HUES48 (cell line): ENCODE measurements at regions not wholly inside any gene's neighbourhood (a gene's known extent, or its start where the extent isn't known, plus 50 kb on each side); places are given as distances from the start of the nearest gene placed in this dataset.

Experiments used
- H3K27ac ChIP-seq: one replicate; pipeline ENCODE4 v1.7.0; 2013; ENCODE audit warnings: low read depth, low read length, inconsistent platforms
- H3K27me3 ChIP-seq: 2 replicates; pipeline ENCODE4 v1.6.1; 2013; ENCODE audit warnings: mild to moderate bottlenecking, low read length; ENCODE audit not compliant: control insufficient read depth, insufficient read depth
- H3K36me3 ChIP-seq: 2 replicates; pipeline ENCODE4 v1.6.1; 2013; ENCODE audit warnings: low read length; ENCODE audit not compliant: control insufficient read depth, insufficient read depth
- H3K4me1 ChIP-seq: 2 replicates; pipeline ENCODE4 v1.6.1; 2013; ENCODE audit warnings: mild to moderate bottlenecking, low read length; ENCODE audit not compliant: control insufficient read depth, insufficient read depth
- H3K4me3 ChIP-seq: 2 replicates; pipeline ENCODE4 v1.5.1; 2013; ENCODE audit warnings: mild to moderate bottlenecking, low read depth, low read length
- H3K9ac ChIP-seq: 2 replicates; pipeline ENCODE4 v1.6.1; 2013; ENCODE audit warnings: mild to moderate bottlenecking, low read depth, low read length, moderate library complexity
- H3K9me3 ChIP-seq: 2 replicates; pipeline ENCODE4 v1.6.1; 2013; ENCODE audit warnings: low read length; ENCODE audit not compliant: control insufficient read depth, insufficient read depth

DNA sequence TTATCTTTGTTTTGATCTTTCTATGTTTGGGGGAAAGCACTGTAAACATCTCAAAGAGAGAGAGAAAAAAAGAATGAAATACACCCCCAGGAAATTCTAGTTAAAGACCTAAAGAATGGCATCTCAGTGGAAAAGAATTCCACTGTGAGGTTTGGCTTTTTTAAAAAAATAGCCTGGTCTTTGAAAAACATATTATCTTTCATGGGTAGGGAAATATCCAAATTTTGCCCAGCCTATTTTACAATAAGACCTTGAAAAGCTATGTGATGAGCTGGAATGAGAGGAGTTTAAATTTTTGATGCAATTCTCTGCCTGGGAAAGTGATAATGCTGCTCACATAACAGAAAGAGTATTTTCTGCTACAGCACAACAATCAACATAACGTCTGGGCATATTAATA is 348.1 kb upstream of the WWC1 start:
- Histone ChIP-seq H3K27me3 (no peaks in the 10 kb centered on the region), H3K4me1 (peaks cover 7% of the 10 kb centered on the region), H3K27ac (no peak overlapping the region), H3K9me3 (no peaks in the 10 kb centered on the region), H3K36me3 (no peaks in the 10 kb centered on the region), H3K9ac (no peak overlapping the region), H3K4me3 (no peak overlapping the region)

GRCh38 chr5:167944121-167944852 is 347.2 kb upstream of the WWC1 start:
- no peaks in the 10 kb centered on the region for H3K36me3 ChIP-seq
- no peak overlapping the region for H3K9ac ChIP-seq
- no peaks in the 10 kb centered on the region for H3K27me3 ChIP-seq
- H3K4me3 ChIP-seq, result no peak overlapping the region
- H3K4me1 ChIP-seq, result peaks cover 7% of the 10 kb centered on the region
- no peaks in the 10 kb centered on the region for H3K9me3 ChIP-seq
- H3K27ac ChIP-seq, result no peak overlapping the region

DNA sequence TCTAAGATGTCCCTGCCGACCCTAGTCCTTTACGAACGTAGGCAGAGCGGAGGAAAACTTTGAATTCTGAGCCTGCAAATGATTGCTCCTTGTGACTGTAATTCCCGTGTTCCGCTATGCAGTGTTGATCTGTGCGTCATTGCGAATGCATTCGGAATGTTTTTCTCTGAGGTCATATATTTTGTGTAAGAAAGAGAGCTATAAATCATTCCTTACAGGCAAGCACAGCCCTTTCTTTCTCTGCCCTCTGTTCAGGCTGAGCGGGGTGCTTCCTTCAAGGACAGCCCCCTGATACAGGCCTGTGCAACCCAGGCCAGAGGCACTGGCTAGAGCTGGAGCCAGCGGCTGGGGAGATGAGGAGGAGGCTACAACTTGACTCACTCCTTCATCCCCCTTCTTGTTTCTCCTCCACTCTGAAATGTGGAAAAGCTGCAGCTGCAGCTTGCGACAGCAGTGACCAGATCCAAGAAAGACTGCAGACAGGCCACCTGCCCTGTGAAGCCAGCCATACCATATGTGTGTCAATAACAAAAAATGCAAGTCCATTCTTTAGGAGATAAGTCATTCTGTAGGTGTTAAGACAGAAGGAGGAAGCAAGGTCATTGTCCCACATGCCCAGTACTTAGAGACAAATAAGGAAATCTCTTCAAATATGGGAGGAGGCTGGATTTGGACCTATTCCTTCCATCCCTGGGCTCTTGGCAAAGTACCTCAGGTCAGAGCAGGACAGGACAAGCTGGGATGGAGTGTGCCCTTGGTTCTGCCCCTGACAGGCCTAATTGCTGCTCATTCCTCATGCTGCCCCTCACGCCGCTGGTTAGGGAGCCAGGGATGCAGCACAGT is 345.7 kb upstream of the WWC1 start:
- peaks cover 7% of the 10 kb centered on the region for H3K4me1 ChIP-seq
- H3K4me3 ChIP-seq, result no peak overlapping the region
- no peaks in the 10 kb centered on the region for H3K9me3 ChIP-seq
- H3K27me3 ChIP-seq, result no peaks in the 10 kb centered on the region
- peak overlapping the region; percentile 64 for H3K27ac ChIP-seq
- H3K36me3 ChIP-seq, result no peaks in the 10 kb centered on the region
- peak overlapping the region; percentile 46; the same call in 1 of the 2 replicates for H3K9ac ChIP-seq

DNA sequence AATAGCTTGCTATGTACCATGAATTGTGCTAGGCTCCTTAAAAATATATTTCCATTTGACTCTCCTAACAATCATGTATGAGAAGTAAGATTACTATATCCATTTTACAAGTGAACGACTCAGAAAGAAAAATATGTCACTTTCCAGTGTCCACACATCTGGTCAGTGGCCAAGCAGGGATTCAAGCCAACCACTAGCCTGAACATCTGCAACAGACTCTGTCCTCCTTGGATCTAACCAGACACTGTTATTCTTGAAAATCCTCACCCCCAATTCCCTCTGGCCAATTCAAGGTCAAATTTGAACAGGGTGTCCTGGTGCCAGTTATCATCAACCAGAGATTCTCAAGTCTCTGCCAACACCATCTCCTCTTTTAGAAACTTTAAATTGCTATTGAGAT is 344.1 kb upstream of the WWC1 start:
- H3K36me3 ChIP-seq, result no peaks in the 10 kb centered on the region
- H3K9ac ChIP-seq, result no peak overlapping the region
- no peak overlapping the region for H3K4me3 ChIP-seq
- H3K27ac ChIP-seq, result no peak overlapping the region
- H3K27me3 ChIP-seq, result no peaks in the 10 kb centered on the region
- no peaks in the 10 kb centered on the region for H3K9me3 ChIP-seq
- peaks cover 12% of the 10 kb centered on the region for H3K4me1 ChIP-seq

DNA sequence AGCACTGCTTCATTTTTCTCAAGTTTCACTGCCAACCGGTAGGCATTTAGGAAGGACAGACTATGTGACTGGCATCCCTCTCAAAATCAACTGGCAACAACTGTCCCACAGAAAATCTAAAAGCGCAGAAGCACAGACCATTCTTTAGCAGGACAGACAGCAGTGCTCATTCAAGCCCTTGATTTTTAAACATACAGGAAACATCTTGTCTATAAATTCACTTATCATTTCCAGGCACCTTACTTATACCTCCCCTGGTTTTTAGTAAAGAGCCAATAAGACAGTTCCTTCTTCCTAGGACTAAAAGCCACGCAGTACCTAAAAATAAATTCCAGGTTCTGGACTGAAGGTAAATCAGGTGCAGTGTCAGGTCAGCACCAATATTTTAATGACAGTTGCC is 343.2 kb upstream of the WWC1 start:
- no peaks in the 10 kb centered on the region for H3K36me3 ChIP-seq
- H3K27me3 ChIP-seq, result no peaks in the 10 kb centered on the region
- no peak overlapping the region for H3K27ac ChIP-seq
- H3K9me3 ChIP-seq, result no peaks in the 10 kb centered on the region
- H3K9ac ChIP-seq, result no peak overlapping the region
- H3K4me3 ChIP-seq, result no peak overlapping the region
- peaks cover 18% of the 10 kb centered on the region for H3K4me1 ChIP-seq

GRCh38 chr5:167949435-167949834 is 342.0 kb upstream of the WWC1 start:
- no peaks in the 10 kb centered on the region for H3K36me3 ChIP-seq
- peaks cover 18% of the 10 kb centered on the region for H3K4me1 ChIP-seq
- no peaks in the 10 kb centered on the region for H3K27me3 ChIP-seq
- H3K27ac ChIP-seq, result no peak overlapping the region
- H3K4me3 ChIP-seq, result no peak overlapping the region
- H3K9ac ChIP-seq, result no peak overlapping the region
- H3K9me3 ChIP-seq, result no peaks in the 10 kb centered on the region

DNA sequence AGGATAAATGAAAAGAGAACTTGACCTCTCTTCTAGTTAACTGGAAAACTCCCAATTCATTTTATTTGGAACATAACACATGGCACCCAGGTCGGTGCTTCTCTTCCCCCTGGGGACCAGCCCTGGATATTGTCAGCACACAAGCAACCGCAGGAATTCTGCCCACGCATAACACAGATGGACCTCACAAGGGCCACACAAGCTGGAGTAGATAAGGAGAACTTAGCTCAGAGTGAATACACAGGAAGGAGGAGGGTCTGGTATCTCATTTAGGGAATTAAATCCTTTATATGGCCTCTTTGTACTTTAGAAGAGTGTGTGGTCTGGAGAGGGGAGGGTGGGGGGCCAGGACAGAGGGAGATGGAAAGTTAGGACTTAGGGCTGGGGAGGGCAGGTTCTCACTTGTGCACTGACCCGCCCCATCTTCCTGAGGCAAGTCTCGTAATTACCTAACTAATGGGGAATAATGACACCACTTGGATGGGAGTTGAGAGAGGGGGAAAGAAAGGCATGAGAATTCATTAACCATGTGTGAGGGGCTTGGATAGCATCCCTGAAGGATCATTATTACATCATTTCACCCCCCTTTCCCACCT is 341.2 kb upstream of the WWC1 start:
- Histone ChIP-seq H3K4me3 (no peak overlapping the region), H3K4me1 (peaks cover 18% of the 10 kb centered on the region), H3K36me3 (no peaks in the 10 kb centered on the region), H3K9ac (no peak overlapping the region), H3K27me3 (no peaks in the 10 kb centered on the region), H3K27ac (no peak overlapping the region), H3K9me3 (no peaks in the 10 kb centered on the region)

DNA sequence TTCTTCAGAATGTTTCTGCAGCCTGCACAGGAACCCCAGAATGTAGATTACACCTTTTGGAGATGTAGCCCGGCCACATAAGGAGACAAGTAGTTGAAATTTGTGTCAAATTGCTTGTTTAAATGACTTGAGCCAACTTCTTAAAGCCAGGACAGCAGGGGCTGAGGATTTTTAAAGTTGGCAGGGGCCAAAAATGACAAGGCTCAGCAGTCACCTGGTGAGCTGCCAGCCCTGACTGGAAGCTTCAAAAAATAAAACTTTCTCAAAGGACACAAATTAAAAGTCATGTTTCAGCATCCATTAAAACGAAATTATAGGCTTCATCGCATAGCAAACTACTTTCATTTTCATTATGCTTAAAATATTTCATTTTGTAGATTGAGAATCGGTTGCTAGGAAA is 340.3 kb upstream of the WWC1 start:
- Histone ChIP-seq H3K4me3 (no peak overlapping the region), H3K27ac (no peak overlapping the region), H3K36me3 (no peaks in the 10 kb centered on the region), H3K4me1 (peaks cover 11% of the 10 kb centered on the region), H3K27me3 (no peaks in the 10 kb centered on the region), H3K9me3 (no peaks in the 10 kb centered on the region), H3K9ac (no peak overlapping the region)

- Histone ChIP-seq H3K4me1 (peaks cover 11% of the 10 kb centered on the region; the same call in 1 of the 2 replicates), H3K9ac (no peak overlapping the region), H3K4me3 (no peak overlapping the region), H3K27ac (no peak overlapping the region), H3K9me3 (no peaks in the 10 kb centered on the region), H3K36me3 (no peaks in the 10 kb centered on the region), H3K27me3 (no peaks in the 10 kb centered on the region)
Measured at GRCh38 chr5:167952278-167952995, 339.0 kb upstream of the WWC1 start.

DNA sequence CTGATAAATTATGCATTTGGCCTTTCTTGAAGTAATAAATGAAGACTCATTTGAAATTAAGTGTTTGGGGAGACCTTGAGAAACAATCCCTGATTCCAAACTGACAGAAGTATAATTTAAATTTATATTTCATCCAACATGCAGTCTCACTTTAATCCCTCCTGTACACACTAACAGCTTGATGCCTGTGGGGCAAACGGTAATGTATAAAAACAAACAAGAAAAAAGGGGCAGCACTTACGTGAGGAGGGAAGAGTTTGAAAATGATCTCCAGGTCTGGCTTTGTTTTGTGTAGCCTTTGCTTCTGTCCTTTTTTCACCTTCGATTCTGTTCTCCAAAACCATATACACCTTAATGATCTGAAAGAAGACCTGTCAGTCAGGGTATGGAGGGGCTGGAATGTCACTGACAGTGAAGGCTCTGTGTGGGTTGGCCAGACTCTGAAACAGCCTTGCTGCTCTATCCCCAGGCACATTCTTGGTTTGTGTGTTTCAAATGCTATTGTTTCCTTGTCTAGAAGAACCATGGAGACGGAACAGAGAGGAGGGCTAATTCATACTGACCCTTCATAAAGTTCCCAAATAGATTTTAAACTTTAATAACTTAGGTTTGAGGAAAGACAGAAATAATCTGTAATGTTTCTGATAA is 338.2 kb upstream of the WWC1 start:
- no peaks in the 10 kb centered on the region for H3K9me3 ChIP-seq
- H3K9ac ChIP-seq, result no peak overlapping the region
- H3K27me3 ChIP-seq, result no peaks in the 10 kb centered on the region
- H3K27ac ChIP-seq, result peak overlapping the region; percentile 26
- no peak overlapping the region for H3K4me3 ChIP-seq
- H3K4me1 ChIP-seq, result peaks cover 11% of the 10 kb centered on the region; the same call in 1 of the 2 replicates
- H3K36me3 ChIP-seq, result no peaks in the 10 kb centered on the region
